GM18507 (cell line): ENCODE measurements at regions not wholly inside any gene's neighbourhood (a gene's known extent, or its start where the extent isn't known, plus 50 kb on each side); places are given as distances from the start of the nearest gene placed in this dataset.
"Not testable (repeated sequence)": the region's sequence is repeated elsewhere in the genome, so short reads cannot be mapped to it uniquely, and the experiment has no call there.

ENCODE experiments used
- DNase-seq: peaks from one replicate; pipeline ENCODE4 v3.0.0; 2011; ENCODE audit warnings: low read depth; ENCODE audit not compliant: insufficient read length; ENCODE audit errors: extremely low spot score
- FAIRE-seq: peaks from 2 replicates; lab custom pipeline; 2011; peaks lifted over from hg19 to GRCh38; lab: Jason Lieb, UNC

DNA sequence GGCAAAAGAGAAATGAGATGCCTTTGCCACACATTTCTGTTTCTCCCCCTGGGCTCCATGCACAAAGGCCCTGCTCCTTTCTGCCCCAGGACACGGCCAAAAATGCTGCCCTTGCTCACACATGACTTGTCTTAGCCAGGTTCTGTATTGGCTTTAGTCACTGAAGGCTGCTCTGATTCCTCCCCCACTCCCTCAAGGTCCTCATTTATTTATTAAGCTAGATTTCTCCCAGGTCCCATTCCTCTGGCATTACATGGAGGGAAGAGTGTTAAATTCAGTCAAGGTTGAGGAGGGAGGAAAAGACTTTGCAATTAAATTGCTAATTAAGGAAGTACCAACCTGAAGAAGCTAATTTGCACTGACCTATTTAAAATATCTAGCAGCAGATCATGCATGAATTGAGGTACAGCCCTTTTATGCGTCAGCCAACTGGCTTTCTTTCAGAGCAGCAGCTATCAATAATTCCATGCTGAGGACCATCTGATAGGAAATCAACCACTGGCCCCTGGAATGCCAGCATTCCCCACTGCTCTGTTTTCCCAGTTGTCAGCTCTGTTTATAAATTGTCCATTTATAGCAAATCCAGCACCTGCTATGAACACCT lies 81.2 kb upstream of the MAP3K1 start:
- no peak for DNase-seq
- FAIRE-seq: no peak

DNA sequence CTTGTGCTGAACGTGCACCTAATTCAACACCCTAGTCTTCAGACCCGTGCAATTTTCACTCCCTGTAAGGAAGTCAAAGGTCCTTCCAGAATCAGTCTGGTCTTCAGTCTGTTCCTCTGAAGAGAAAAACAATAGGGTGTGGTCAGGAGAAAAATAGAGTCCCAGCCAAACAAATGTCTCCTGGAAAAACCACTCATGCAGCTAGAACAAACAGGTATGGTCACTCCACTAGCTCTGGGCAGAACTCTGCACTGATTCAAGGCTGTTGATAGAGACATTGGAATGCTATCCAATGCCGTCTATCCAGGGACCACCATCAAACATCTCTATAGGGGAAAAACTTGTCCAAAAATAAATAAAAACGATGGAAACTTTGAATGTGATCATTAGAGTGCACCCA lies 81.8 kb upstream of the MAP3K1 start:
- DNase-seq (no peak), FAIRE-seq (no peak)

DNA sequence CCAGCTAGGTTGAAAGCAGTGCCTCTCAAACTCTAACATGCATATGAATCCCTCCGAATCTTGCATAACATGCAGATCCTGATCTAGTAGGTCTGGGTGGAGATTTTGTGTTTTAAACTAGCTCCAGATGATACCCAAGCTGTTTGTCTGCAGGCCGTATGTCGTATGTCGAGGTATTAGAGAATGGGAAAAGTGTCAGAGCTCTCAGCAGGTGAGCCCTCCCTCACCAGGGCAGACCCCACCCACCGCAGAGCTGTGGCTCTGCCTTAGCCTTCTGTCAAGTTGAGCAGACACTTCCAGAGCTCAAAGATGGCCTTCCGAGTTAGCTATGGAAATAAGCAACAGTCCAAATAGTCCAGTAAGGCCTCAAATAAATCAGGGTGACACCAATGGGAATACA lies 83.2 kb upstream of the MAP3K1 start:
- FAIRE-seq (no peak), DNase-seq (no peak)

DNA sequence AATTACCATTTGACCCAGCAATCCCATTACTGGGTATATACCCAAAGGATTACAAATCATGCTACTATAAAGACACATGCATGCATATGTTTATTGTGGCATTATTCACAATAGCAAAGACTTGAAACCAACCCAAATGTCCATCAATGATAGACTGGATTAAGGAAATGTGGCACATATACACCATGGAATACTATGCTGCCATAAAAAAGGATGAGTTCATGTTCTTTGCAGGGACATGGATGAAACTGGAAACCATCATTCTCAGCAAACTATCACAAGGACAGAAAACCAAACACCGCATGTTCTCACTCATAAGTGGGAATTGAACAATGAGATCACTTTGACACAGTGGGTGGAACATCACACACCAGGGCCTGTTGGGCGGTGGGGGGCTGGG lies 83.9 kb upstream of the MAP3K1 start:
- FAIRE-seq, DNase-seq: not testable (repeated sequence)

DNA sequence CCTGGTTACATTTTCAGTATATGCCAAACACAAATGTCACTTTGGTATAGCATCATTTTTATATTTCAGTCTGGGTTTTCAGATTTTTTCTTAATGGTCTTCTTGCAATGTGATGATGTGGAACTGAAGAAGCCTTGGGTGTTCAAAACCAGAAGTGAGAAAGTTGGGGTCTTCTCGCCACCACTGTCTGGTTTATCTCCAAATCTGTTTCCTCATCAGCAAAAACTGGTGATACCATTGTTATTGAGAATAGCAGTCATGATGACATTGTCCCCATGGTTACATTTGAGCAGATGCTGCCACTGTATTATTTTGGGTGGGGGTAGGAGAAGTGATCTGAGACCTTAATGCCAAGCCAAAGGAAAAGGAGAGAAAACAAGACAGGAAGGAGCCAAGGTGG lies 85.9 kb upstream of the MAP3K1 start:
- FAIRE-seq (no peak), DNase-seq (no peak)

DNA sequence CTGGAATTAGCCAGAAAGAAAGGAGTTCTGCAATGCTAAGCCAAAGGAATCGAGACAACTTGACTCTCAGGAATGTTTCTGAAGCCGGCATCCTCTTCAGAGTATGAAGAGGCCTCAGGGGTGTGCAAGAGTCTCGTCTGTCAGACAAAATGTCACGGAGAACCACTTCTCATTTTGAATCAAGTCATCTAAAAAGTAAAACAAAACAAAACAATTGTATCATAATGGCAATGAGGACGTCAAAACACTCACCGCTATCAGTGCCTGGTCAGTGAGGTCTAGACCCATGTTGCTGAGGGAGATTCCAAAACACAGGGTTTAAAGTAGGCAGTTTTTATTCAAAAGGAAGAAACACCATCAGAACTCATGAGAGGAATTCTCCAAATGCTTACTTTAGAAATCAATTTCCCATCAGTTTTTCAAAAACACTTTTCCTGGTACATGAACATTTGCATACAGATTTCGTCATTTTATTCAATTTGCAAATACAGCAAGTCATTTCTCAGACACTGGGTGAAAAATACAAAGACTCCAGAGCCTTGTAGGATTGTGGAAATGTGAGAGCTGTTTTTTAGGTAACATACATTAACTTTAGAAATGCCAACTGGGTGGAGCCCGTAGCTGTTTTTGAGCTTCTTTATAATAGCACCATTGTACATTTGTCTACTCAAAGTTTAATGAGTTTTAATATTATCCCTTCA lies 89.5 kb upstream of the MAP3K1 start:
- no peak for DNase-seq
- no peak for FAIRE-seq

DNA sequence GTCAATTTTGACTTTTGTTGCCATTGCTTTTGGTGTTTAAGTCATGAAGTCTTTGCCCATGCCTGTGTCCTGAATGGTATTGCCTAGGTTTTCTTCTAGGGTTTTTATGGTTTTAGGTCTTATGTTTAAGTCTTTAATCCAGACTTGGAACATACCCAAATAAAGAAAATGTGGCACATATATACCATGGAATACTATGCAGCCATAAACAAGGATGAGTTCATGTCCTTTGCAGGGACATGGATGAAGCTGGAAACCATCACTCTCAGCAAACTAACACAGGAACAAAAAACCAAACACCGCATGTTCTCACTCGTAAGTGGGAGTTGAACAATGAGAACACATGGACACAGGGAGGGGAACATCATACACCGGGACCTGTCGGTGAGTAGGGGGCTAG lies 90.5 kb upstream of the MAP3K1 start:
- DNase-seq, FAIRE-seq: not testable (repeated sequence)

DNA sequence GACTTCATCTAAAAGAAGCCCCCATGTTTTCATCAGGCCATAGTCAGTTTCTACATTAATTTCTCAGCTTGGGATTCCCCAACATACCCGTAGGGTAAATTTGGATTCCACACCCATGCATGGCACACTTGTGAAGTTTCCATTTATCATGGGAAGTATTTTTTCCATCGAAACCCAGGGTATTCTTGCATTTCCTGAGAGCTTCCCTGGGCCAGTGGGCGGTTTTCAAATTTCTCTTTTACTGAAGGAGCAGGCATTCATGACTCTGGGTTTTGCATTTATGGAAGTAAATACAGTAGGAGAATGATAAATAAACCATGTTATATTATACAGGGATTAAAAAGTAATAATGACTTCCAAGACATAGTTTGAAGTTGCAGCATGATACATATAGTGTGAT lies 93.0 kb upstream of the MAP3K1 start:
- FAIRE-seq (no peak), DNase-seq (no peak)

DNA sequence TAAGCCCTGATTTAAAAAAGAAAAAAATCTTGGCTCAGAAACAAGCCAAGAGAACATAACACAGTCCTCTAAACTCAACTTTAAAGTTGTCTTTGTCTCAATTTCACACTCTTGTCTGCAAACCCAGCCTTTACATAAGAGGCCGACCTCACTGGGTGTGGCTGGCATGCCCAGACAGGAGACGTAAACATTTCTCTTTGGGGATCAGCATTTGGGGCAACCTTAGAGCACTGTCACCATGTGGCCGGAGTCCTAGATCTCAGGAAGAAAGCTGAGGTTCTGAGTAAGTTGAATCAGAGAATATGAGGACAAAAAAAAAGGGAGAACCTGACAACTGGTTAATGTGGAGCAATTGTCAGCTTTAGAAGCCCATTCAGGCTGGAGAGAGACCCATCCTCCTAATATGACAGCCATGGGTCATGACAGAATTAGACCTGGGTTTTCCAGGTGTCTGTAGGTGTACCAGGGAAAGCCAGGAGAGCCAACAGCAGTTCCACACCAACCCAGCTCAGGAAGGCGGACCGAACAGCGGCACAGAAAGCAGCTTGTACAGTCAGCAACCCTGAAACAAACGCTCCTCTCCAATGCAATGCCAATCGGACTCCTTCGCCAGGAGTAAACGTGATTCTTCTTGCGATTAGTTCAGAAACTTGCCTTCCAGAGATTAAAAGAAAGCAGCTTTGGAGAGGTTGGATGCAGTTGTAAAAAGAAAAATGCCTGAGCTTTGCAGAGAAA lies 97.9 kb upstream of the MAP3K1 start:
- DNase-seq: no peak

DNA sequence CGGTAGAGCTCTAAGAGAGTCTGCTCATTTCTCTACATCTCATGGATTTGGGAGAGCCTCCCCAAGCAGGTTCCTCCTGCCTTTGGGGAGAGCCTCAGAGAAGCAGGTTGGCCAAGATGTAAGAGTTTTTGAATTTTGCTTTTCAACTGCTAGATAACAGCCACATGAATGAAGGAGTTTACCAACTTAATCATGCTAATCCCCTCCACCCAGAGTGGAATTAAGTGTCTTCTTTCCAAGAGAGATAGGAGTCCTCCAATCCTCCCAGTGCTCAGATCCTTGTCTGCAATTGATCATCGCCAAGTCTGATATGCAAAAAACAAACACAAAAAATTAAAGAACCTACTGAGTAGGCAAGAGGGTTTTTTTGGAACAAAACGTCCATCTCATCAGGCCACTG lies 99.4 kb upstream of the MAP3K1 start:
- no peak for FAIRE-seq

More for the DNA sequence above, 97.9 kb upstream of the MAP3K1 start:
- no peak for FAIRE-seq

DNA sequence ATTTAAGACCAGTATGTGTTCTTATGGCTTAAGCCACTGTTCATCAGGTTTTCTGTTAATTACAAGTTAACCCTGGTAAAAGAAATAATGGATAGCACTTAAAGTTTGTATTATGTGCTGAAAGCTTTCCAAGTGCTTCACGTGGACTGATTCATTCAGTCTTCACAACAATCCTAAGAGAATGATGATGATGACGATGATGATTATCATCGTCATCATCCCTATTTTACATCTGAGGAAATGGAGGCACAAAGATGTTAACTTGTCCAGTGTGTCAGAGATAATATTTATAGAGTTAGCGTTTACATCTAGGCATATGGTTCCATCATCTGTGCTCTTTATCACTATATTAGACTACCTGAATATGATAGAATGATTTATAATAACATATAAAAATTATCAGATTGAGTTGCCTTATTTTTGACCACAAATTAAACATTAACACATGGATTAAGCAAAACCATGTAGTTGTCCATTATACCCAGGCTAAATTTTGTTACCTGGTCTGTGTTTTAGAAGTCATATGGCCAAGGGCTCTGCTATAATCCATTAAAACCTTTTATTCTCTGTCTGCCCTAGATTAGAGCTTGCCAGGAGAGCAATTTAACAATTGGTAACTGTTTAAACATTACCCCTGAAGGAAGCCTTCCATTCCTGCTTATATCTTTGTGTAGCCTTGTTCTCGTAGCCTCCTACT lies 102.3 kb upstream of the MAP3K1 start:
- FAIRE-seq: no peak
- no peak for DNase-seq

More for the DNA sequence above, 99.4 kb upstream of the MAP3K1 start:
- DNase-seq: no peak

DNA sequence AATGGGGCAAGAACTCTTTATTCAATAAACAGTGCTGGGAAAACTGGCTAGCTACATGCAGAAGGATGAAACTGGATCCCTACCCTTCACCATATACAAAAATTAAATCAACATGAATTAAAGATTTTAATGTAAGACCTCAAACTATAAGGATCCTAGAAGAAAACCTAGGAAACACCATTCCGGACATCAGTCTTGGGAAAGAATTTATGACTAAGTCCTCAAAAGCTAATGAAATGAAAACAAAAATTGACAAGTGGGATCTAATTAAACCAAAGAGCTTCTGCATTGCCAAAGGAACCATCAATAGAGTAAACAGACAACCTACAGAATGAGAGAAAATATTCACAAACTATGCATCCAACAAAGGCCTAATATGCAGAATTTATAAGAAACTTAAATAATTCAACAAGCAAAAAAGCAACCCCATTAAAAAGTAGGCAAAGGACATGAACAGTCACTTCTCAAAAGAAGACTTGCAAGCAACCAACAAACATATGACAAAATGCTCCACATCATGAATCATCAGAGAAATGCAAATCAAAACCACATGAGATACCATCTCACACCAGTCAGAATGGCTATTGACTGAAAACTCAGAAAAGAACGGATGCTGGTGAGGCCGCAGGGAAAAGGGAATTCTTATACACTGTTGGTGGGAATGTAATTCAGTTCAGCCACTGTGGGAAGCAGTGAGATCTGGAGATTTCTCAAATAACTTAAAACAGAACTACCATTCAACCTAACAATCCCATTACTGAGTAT lies 104.3 kb upstream of the MAP3K1 start:
- DNase-seq: no peak

DNA sequence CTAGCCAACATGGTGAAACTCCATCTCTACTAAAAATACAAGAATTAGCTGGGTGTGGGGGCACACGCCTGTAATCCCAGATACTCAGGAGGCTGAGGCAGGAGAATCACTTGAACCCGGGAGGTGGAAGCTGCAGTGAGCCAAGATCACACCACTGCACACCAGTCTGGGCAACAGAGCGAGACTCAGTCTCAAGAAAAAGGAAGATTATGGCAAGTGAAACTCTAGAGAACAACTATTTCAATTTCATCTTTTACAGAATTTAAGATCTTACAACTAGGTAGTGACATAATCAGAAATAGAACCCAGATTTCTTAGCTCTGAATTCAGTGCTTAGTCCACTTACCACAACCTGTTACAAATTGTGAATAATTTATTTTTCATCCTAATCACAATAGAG lies 108.8 kb upstream of the MAP3K1 start:
- FAIRE-seq: no peak
- DNase-seq: no peak

More for the DNA sequence above, 104.3 kb upstream of the MAP3K1 start:
- no peak for FAIRE-seq

DNA sequence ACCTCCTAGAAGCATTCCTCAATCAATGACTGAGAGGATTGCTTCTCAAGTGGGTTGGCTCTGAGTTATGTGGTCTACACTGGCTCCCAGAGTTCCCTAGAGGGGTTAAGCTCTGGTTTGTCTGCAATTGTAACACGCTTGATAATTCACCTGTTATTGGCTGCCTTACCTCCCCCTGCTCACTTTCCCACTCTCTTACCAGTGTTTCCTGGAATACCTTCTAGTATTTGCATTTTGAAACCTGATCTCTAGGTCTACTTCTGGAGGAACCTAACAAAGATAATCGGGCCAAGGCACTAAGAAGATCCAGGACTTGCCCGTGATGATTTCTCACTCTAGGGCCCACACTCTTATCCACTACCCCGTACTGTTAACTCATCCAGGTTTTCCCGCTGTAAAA lies 110.1 kb upstream of the MAP3K1 start:
- DNase-seq (no peak), FAIRE-seq (no peak)

DNA sequence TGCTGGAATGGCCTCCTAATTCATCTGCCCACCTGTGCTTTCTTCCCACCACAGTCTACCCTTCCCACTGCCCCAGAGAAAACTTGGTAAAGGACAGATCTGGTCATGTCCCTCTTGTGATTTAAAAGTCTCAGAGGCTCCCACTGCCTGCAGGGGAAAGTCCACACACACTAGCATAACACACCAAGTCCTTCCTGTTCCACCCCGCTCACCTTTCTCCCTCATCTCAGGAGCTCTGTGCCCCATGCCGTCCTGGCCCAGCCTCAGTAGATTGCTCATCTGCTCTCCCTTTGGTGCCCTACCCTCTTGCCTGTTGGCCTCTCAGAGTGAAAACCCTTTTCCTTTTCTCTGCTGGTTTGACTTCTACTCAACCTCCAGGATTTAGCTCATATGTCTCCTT lies 111.4 kb upstream of the MAP3K1 start:
- FAIRE-seq: no peak

DNA sequence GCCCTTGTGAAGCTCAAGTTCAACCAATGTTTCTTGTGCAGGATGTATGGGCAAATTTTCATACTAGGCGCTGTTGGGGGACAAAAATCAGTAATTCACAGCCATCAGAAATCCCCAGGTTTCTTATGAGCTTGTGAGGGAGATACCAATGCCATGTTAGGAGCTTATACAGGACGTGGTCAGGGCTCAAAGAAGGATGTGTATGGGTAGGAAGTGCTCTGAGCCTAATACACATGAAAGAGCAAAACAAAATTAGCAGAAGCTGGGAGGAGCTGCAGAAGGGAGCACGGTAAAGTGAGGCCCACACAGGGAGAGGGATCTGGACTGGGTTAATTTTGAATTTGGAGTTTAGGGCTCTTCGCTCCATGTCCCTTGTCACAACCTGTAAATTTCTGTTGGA lies 114.6 kb upstream of the MAP3K1 start:
- no peak for FAIRE-seq
- DNase-seq: no peak

More for the DNA sequence above, 111.4 kb upstream of the MAP3K1 start:
- no peak for DNase-seq

DNA sequence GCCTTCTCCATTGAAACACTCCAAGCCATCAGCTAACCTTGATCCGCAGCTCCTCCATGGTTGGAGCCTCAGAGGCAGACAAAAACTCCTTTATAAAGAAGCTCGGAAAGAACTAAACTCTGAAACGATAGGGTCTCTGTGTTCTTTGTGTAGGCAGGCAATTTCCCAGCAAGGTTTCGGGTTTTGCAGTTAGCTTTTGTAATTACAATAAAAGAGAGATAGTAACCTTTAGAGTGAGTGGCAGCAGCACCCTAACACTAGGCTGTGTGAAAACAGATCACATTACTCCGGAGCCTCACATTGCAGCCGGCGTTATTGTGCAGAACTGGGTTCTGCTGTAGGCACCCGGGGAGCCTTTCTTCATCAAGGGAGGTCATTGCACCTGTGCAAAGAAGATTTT lies 115.8 kb upstream of the MAP3K1 start:
- no peak for DNase-seq
- no peak for FAIRE-seq

DNA sequence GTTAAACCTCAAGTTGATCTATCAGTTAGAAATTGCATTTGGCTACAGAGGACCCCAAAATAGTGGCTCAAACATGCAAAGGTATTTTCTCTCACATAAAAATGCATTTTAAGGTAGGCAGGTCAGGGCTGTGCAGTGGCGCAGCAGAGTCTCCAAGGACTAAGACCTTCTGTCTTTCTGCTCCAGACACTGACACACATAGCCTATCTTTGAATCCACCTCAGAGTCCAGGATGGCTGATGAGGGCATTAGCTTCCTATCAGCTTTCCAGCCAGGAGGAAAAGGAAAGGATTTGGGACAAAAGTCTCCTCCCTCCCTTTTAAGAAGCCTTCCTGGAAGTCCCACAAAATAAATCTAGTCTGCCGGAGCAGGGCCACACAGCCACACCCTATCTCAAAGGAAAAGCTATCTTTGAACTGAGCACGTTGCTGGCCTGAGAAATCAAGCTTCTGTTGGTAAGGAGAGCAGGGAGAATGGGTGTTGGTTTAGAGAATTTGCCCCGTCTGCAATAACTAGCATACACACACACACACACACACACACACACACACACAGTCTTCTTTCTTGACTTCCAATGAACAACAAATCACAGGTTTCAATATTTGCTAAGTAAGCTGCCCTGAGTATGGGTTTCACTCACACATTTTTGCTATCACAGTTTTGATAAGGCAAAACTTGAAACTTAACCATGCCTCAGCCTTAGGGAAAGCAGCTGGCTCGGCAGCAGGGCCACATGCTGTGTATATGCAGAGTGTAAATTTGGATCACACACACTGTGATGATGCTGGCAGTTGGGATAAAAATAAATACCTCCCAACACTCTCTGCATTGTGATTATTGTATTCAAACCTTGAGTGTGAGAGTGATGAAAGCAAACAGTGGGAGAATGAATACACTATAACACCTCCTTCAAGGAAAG lies 116.6 kb upstream of the MAP3K1 start:
- no peak for DNase-seq

DNA sequence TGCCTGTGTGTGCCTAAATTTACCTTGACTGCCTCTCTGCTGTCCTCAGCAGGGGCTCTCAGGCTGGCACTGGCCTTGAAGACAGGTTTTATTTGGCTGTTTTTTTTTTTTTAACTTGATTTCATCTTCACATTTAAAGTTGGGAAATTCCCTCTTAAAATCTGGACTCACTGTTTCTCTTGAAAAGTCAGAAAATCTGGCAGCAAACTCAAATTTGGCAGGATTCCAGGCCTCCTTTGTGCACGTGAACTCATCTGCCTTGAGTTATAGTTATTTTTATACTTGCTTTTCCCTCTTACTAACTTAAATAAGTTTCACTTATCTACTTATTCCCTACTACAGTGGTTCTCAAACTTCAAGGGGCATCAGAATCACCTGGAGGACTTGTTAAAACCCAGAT lies 118.4 kb upstream of the MAP3K1 start:
- DNase-seq (no peak), FAIRE-seq (no peak)

More for the DNA sequence above, 116.6 kb upstream of the MAP3K1 start:
- FAIRE-seq: no peak
